ENCODE measurements at regions not wholly inside any gene's neighbourhood (a gene's known extent, or its start where the extent isn't known, plus 50 kb on each side); places are given as distances from the start of the nearest gene placed in this dataset.

- CTCF ChIA-PET, result no interaction called here
- no peak for DNase-seq (ENCODE audit: low spot score)
Observed at GRCh38 chr12:60997869-60998378, 1262.3 kb upstream of the USP15 start.

More at GRCh38 chr12:60997869-60998378, 1262.3 kb upstream of the USP15 start:
- POLR2A ChIA-PET, result interaction anchor here (0.6 kb wide), 1 partner anchor 1105 kb away, joined by 3 read pairs; no protein-coding TSS in a partner anchor
- peaks cover 11% of the 10 kb centered on the region for H3K36me3 Mint-ChIP-seq
- no peak overlapping the region for H3K27ac Mint-ChIP-seq
- ATAC-seq, result no peak
- H3K4me1 Mint-ChIP-seq, result no peaks in the 10 kb centered on the region
- no peak for TF ChIP-seq ZSCAN18 (CRISPR knock-in tag; IDR thresholded peaks at IDR 0.05)
- no peak for TF ChIP-seq ZNF423 (CRISPR knock-in tag; IDR thresholded peaks at IDR 0.05)
- no peak for TF ChIP-seq PRDM15 (CRISPR knock-in tag; IDR thresholded peaks at IDR 0.05)
- TF ChIP-seq NFE2L1 (CRISPR knock-in tag; IDR thresholded peaks at IDR 0.05), result no peak
- no peak for TF ChIP-seq JAZF1 (CRISPR knock-in tag; IDR thresholded peaks at IDR 0.05)
- no peak for TF ChIP-seq GABPB1 (CRISPR knock-in tag; IDR thresholded peaks at IDR 0.05)
- TF ChIP-seq CREB1 (CRISPR knock-in tag; IDR thresholded peaks at IDR 0.05), result no peak
- TF ChIP-seq ZBTB43 (CRISPR knock-in tag; IDR thresholded peaks at IDR 0.05), result no peak
- TF ChIP-seq ARID4B (CRISPR knock-in tag; IDR thresholded peaks at IDR 0.05; ENCODE audit: borderline replicate concordance), result no peak
- TF ChIP-seq ZNF425 (CRISPR knock-in tag; conservative IDR thresholded peaks at IDR 0.05), result no peak
- TF ChIP-seq NR2C2 (CRISPR knock-in tag; IDR thresholded peaks at IDR 0.05), result no peak
- TF ChIP-seq HMGA2 (CRISPR knock-in tag; IDR thresholded peaks at IDR 0.05), result no peak
- TF ChIP-seq ZNF416 (CRISPR knock-in tag; IDR thresholded peaks at IDR 0.05), result no peak
- no peak for TF ChIP-seq EMX1 (CRISPR knock-in tag; IDR thresholded peaks at IDR 0.05)
- no peak for TF ChIP-seq ATF2 (CRISPR knock-in tag; IDR thresholded peaks at IDR 0.05; ENCODE audit: borderline replicate concordance, low read depth)
- TF ChIP-seq NR3C1 (CRISPR knock-in tag; conservative IDR thresholded peaks at IDR 0.05; ENCODE audit: low read depth), result no peak
- TF ChIP-seq CBFB (CRISPR knock-in tag; IDR thresholded peaks at IDR 0.05; ENCODE audit: low read depth), result no peak
- no peak for TF ChIP-seq E2F4 (CRISPR knock-in tag; IDR thresholded peaks at IDR 0.05; ENCODE audit: borderline replicate concordance, low read depth)
- no peak for TF ChIP-seq MLX (CRISPR knock-in tag; IDR thresholded peaks at IDR 0.05)
- TF ChIP-seq ZMAT4 (CRISPR knock-in tag; IDR thresholded peaks at IDR 0.05), result no peak
- no peaks in the 10 kb centered on the region for H3K27me3 Mint-ChIP-seq (ENCODE audit: low read depth)
- H3K4me3 Mint-ChIP-seq, result no peak overlapping the region
- peaks cover 19% of the 10 kb centered on the region for H3K9me3 Mint-ChIP-seq
